WTC11 (cell line): ENCODE measurements at regions not wholly inside any gene's neighbourhood (a gene's known extent, or its start where the extent isn't known, plus 50 kb on each side); places are given as distances from the start of the nearest gene placed in this dataset.

Source experiments
- ATAC-seq: fragments of 200-7000 bp; cut with Tn5 transposase; 2 replicates; pipeline ENCODE4 v1.10.0; 2021; ENCODE audit warnings: mild to moderate bottlenecking, moderate library complexity
- CTCF ChIA-PET: fragments of 300-600 bp; sonication (Branson Sonifier 250); formaldehyde crosslinking; loops from one replicate; lab custom pipeline; 2021; ENCODE audit warnings: antibody characterized with exemption; lab: Charles Lee
- POLR2A ChIA-PET: fragments of 350-600 bp; sonication (Branson Sonifier 250); formaldehyde crosslinking; loops from one replicate; lab custom pipeline; 2021; ENCODE audit warnings: antibody characterized with exemption; lab: Charles Lee
- DNase-seq: peaks from one replicate; pipeline ENCODE4 v3.0.0; 2021; ENCODE audit warnings: low spot score
- H3K27ac Mint-ChIP-seq: 2 replicates; pipeline ENCODE4 v1.8.0; 2021; ENCODE audit warnings: mixed read lengths
- H3K27me3 Mint-ChIP-seq: 2 replicates; pipeline ENCODE4 v1.8.0; 2021; ENCODE audit warnings: low read depth, mild to moderate bottlenecking, moderate library complexity, mixed read lengths
- H3K36me3 Mint-ChIP-seq: 2 replicates; pipeline ENCODE4 v1.8.0; 2021; ENCODE audit warnings: mixed read lengths
- H3K4me1 Mint-ChIP-seq: 2 replicates; pipeline ENCODE4 v1.8.0; 2022; ENCODE audit warnings: mixed read lengths
- H3K4me3 Mint-ChIP-seq: 2 replicates; pipeline ENCODE4 v1.8.0; 2021; ENCODE audit warnings: mild to moderate bottlenecking, moderate library complexity, mixed read lengths
- H3K9me3 Mint-ChIP-seq: 2 replicates; pipeline ENCODE4 v1.8.0; 2021; ENCODE audit warnings: mixed read lengths
- ELF4 ChIP-seq: sonication (generic); formaldehyde crosslinking; IDR thresholded peaks from 2 replicates; pipeline ENCODE4 v1.8.1; 2022; ENCODE audit warnings: low read depth, mild to moderate bottlenecking, moderate library complexity, missing genetic modification reagents
- FOXP1 ChIP-seq: sonication (generic); formaldehyde crosslinking; IDR thresholded peaks from 2 replicates; pipeline ENCODE4 v1.8.0; 2022; ENCODE audit warnings: missing genetic modification reagents, mild to moderate bottlenecking, moderate library complexity, borderline replicate concordance
- GABPB1 ChIP-seq: sonication (generic); formaldehyde crosslinking; IDR thresholded peaks from 2 replicates; pipeline ENCODE4 v1.8.1; 2023; ENCODE audit warnings: mild to moderate bottlenecking, missing genetic modification reagents
- GTF2I ChIP-seq: fragments of 250-450 bp; sonication (Bioruptor Pico); conservative IDR thresholded peaks from 2 replicates; pipeline ENCODE4 v1.4.0; 2021; ENCODE audit warnings: mild to moderate bottlenecking
- SP1 ChIP-seq: sonication (generic); formaldehyde crosslinking; conservative IDR thresholded peaks from 2 replicates; pipeline ENCODE4 v1.8.1; 2022; ENCODE audit warnings: missing genetic modification reagents
- TCF7 ChIP-seq: sonication (generic); formaldehyde crosslinking; IDR thresholded peaks from 2 replicates; pipeline ENCODE4 v1.8.0; 2022; ENCODE audit warnings: mild to moderate bottlenecking, low read depth, missing genetic modification reagents, moderate library complexity
- ZNF232 ChIP-seq: sonication (generic); formaldehyde crosslinking; IDR thresholded peaks from 2 replicates; pipeline ENCODE4 v1.8.0; 2022; ENCODE audit warnings: mild to moderate bottlenecking, missing genetic modification reagents
- ZNF317 ChIP-seq: sonication (generic); formaldehyde crosslinking; IDR thresholded peaks from 2 replicates; pipeline ENCODE4 v1.8.1; 2023; ENCODE audit warnings: low read depth, mild to moderate bottlenecking, moderate library complexity, missing genetic modification reagents, borderline replicate concordance
- TF ChIP-seq, protein P1 (sequence below): sonication (generic); formaldehyde crosslinking; IDR thresholded peaks from 2 replicates; pipeline ENCODE4 v1.8.0; 2022; ENCODE audit warnings: mild to moderate bottlenecking, missing genetic modification reagents
- TF ChIP-seq, protein P2 (sequence below): fragments of 250-450 bp; sonication (Bioruptor Pico); IDR thresholded peaks from 2 replicates; pipeline ENCODE4 v1.9.0; 2021; ENCODE audit warnings: mild to moderate bottlenecking, borderline replicate concordance
- TF ChIP-seq, protein P3 (sequence below): sonication (generic); formaldehyde crosslinking; IDR thresholded peaks from 2 replicates; pipeline ENCODE4 v1.8.0; 2023; ENCODE audit warnings: mild to moderate bottlenecking, missing genetic modification reagents
- TF ChIP-seq, protein P4 (sequence below): fragments of 250-450 bp; sonication (Bioruptor Pico); IDR thresholded peaks from 2 replicates; pipeline ENCODE4 v1.9.0; 2021; ENCODE audit warnings: moderate library complexity, mild to moderate bottlenecking, inconsistent platforms, borderline replicate concordance
- TF ChIP-seq, protein P5 (sequence below): sonication (generic); formaldehyde crosslinking; IDR thresholded peaks from 2 replicates; pipeline ENCODE4 v1.8.1; 2023; ENCODE audit warnings: mild to moderate bottlenecking, missing genetic modification reagents, moderate library complexity
- TF ChIP-seq, protein P6 (sequence below): sonication (generic); formaldehyde crosslinking; IDR thresholded peaks from 2 replicates; pipeline ENCODE4 v1.8.0; 2023; ENCODE audit warnings: missing genetic modification reagents, mild to moderate bottlenecking, borderline replicate concordance
- TF ChIP-seq, protein P7 (sequence below): fragments of 250-450 bp; sonication (Bioruptor Pico); conservative IDR thresholded peaks from 2 replicates; pipeline ENCODE4 v1.9.0; 2021; ENCODE audit warnings: mild to moderate bottlenecking
- TF ChIP-seq, protein P8 (sequence below): fragments of 250-450 bp; sonication (Bioruptor Pico); IDR thresholded peaks from 2 replicates; pipeline ENCODE4 v2.1.2; 2022; ENCODE audit warnings: mild to moderate bottlenecking, moderate library complexity

DNA sequence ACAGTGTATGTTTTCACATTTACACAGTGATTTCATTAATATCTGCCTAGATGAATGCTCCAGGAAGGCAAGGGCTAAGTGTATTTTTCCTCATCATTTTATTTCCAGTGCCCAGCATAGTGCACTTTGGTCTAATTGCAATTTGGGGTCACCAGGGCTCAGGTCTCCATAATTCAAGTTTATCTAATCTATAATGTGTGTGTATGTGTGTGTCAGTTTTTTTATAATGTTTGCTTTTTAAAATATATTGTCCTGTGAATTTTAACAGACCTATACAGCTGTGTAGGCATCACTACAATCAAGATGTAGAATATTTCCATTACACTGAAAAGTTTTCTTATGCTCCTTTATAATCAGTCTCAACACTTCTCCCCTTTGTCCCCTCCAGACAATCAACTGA lies 620.4 kb downstream of the STK39 start:
- ChIA-PET CTCF (no interaction called here), POLR2A (no interaction called here)
- H3K27me3 Mint-ChIP-seq: no peaks in the 10 kb centered on the region
- ATAC-seq: no peak
- H3K36me3 Mint-ChIP-seq: peaks cover 7% of the 10 kb centered on the region
- TF ChIP-seq ZNF317 (no peak), ELF4 (CRISPR knock-in tag) (no peak), TCF7 (CRISPR knock-in tag) (no peak), GABPB1 (CRISPR knock-in tag) (no peak), GTF2I (CRISPR knock-in tag) (no peak)
- TF ChIP-seq, protein P1, sequence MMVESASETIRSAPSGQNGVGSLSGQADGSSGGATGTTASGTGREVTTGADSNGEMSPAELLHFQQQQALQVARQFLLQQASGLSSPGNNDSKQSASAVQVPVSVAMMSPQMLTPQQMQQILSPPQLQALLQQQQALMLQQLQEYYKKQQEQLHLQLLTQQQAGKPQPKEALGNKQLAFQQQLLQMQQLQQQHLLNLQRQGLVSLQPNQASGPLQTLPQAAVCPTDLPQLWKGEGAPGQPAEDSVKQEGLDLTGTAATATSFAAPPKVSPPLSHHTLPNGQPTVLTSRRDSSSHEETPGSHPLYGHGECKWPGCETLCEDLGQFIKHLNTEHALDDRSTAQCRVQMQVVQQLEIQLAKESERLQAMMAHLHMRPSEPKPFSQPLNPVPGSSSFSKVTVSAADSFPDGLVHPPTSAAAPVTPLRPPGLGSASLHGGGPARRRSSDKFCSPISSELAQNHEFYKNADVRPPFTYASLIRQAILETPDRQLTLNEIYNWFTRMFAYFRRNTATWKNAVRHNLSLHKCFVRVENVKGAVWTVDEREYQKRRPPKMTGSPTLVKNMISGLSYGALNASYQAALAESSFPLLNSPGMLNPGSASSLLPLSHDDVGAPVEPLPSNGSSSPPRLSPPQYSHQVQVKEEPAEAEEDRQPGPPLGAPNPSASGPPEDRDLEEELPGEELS (CRISPR knock-in tag): no peak
- TF ChIP-seq, protein P2, sequence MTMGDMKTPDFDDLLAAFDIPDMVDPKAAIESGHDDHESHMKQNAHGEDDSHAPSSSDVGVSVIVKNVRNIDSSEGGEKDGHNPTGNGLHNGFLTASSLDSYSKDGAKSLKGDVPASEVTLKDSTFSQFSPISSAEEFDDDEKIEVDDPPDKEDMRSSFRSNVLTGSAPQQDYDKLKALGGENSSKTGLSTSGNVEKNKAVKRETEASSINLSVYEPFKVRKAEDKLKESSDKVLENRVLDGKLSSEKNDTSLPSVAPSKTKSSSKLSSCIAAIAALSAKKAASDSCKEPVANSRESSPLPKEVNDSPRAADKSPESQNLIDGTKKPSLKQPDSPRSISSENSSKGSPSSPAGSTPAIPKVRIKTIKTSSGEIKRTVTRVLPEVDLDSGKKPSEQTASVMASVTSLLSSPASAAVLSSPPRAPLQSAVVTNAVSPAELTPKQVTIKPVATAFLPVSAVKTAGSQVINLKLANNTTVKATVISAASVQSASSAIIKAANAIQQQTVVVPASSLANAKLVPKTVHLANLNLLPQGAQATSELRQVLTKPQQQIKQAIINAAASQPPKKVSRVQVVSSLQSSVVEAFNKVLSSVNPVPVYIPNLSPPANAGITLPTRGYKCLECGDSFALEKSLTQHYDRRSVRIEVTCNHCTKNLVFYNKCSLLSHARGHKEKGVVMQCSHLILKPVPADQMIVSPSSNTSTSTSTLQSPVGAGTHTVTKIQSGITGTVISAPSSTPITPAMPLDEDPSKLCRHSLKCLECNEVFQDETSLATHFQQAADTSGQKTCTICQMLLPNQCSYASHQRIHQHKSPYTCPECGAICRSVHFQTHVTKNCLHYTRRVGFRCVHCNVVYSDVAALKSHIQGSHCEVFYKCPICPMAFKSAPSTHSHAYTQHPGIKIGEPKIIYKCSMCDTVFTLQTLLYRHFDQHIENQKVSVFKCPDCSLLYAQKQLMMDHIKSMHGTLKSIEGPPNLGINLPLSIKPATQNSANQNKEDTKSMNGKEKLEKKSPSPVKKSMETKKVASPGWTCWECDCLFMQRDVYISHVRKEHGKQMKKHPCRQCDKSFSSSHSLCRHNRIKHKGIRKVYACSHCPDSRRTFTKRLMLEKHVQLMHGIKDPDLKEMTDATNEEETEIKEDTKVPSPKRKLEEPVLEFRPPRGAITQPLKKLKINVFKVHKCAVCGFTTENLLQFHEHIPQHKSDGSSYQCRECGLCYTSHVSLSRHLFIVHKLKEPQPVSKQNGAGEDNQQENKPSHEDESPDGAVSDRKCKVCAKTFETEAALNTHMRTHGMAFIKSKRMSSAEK: no peak
- H3K27ac Mint-ChIP-seq: no peak overlapping the region
- H3K4me1 Mint-ChIP-seq: no peaks in the 10 kb centered on the region
- H3K4me3 Mint-ChIP-seq: no peak overlapping the region
- DNase-seq: no peak
- H3K9me3 Mint-ChIP-seq: peaks cover 12% of the 10 kb centered on the region

DNA sequence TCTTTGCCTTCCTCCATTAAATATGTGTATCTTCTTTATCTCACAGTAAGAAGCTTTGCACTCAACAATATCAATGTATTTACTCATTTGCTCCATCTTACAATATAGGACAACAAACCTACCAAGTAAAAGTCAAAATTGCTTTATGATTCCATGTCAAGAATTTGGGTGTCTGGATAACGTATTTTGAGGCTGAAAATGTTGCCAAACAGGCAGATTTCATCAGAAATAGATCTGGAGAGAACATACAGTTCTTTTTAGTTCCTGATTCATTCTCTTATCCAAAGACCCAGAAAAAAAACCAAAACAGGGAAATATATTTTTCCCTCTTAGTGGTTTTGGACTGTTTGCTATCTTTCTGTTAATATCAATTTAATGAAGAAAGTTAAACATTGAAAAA lies 621.1 kb downstream of the STK39 start:
- no peak overlapping the region for H3K27ac Mint-ChIP-seq
- H3K4me3 Mint-ChIP-seq: no peak overlapping the region
- CTCF ChIA-PET: no interaction called here
- POLR2A ChIA-PET: no interaction called here
- no peaks in the 10 kb centered on the region for H3K4me1 Mint-ChIP-seq
- H3K9me3 Mint-ChIP-seq: peaks cover 15% of the 10 kb centered on the region
- DNase-seq (no peak), ATAC-seq (no peak)
- no peaks in the 10 kb centered on the region for H3K27me3 Mint-ChIP-seq
- peaks cover 9% of the 10 kb centered on the region; the same call in 1 of the 2 replicates for H3K36me3 Mint-ChIP-seq
- TF ChIP-seq, protein P3, sequence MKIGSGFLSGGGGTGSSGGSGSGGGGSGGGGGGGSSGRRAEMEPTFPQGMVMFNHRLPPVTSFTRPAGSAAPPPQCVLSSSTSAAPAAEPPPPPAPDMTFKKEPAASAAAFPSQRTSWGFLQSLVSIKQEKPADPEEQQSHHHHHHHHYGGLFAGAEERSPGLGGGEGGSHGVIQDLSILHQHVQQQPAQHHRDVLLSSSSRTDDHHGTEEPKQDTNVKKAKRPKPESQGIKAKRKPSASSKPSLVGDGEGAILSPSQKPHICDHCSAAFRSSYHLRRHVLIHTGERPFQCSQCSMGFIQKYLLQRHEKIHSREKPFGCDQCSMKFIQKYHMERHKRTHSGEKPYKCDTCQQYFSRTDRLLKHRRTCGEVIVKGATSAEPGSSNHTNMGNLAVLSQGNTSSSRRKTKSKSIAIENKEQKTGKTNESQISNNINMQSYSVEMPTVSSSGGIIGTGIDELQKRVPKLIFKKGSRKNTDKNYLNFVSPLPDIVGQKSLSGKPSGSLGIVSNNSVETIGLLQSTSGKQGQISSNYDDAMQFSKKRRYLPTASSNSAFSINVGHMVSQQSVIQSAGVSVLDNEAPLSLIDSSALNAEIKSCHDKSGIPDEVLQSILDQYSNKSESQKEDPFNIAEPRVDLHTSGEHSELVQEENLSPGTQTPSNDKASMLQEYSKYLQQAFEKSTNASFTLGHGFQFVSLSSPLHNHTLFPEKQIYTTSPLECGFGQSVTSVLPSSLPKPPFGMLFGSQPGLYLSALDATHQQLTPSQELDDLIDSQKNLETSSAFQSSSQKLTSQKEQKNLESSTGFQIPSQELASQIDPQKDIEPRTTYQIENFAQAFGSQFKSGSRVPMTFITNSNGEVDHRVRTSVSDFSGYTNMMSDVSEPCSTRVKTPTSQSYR (CRISPR knock-in tag): no peak
- TF ChIP-seq ZNF232 (CRISPR knock-in tag) (no peak), SP1 (CRISPR knock-in tag) (no peak), FOXP1 (CRISPR knock-in tag) (no peak)
- TF ChIP-seq, protein P4, sequence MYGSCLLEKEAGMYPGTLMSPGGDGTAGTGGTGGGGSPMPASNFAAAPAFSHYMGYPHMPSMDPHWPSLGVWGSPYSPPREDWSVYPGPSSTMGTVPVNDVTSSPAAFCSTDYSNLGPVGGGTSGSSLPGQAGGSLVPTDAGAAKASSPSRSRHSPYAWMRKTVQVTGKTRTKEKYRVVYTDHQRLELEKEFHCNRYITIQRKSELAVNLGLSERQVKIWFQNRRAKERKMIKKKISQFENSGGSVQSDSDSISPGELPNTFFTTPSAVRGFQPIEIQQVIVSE: no peak
- TF ChIP-seq, protein P5, sequence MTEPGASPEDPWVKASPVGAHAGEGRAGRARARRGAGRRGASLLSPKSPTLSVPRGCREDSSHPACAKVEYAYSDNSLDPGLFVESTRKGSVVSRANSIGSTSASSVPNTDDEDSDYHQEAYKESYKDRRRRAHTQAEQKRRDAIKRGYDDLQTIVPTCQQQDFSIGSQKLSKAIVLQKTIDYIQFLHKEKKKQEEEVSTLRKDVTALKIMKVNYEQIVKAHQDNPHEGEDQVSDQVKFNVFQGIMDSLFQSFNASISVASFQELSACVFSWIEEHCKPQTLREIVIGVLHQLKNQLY (CRISPR knock-in tag): no peak
- TF ChIP-seq, protein P6, sequence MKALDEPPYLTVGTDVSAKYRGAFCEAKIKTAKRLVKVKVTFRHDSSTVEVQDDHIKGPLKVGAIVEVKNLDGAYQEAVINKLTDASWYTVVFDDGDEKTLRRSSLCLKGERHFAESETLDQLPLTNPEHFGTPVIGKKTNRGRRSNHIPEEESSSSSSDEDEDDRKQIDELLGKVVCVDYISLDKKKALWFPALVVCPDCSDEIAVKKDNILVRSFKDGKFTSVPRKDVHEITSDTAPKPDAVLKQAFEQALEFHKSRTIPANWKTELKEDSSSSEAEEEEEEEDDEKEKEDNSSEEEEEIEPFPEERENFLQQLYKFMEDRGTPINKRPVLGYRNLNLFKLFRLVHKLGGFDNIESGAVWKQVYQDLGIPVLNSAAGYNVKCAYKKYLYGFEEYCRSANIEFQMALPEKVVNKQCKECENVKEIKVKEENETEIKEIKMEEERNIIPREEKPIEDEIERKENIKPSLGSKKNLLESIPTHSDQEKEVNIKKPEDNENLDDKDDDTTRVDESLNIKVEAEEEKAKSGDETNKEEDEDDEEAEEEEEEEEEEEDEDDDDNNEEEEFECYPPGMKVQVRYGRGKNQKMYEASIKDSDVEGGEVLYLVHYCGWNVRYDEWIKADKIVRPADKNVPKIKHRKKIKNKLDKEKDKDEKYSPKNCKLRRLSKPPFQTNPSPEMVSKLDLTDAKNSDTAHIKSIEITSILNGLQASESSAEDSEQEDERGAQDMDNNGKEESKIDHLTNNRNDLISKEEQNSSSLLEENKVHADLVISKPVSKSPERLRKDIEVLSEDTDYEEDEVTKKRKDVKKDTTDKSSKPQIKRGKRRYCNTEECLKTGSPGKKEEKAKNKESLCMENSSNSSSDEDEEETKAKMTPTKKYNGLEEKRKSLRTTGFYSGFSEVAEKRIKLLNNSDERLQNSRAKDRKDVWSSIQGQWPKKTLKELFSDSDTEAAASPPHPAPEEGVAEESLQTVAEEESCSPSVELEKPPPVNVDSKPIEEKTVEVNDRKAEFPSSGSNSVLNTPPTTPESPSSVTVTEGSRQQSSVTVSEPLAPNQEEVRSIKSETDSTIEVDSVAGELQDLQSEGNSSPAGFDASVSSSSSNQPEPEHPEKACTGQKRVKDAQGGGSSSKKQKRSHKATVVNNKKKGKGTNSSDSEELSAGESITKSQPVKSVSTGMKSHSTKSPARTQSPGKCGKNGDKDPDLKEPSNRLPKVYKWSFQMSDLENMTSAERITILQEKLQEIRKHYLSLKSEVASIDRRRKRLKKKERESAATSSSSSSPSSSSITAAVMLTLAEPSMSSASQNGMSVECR: no peak
- TF ChIP-seq, protein P7, sequence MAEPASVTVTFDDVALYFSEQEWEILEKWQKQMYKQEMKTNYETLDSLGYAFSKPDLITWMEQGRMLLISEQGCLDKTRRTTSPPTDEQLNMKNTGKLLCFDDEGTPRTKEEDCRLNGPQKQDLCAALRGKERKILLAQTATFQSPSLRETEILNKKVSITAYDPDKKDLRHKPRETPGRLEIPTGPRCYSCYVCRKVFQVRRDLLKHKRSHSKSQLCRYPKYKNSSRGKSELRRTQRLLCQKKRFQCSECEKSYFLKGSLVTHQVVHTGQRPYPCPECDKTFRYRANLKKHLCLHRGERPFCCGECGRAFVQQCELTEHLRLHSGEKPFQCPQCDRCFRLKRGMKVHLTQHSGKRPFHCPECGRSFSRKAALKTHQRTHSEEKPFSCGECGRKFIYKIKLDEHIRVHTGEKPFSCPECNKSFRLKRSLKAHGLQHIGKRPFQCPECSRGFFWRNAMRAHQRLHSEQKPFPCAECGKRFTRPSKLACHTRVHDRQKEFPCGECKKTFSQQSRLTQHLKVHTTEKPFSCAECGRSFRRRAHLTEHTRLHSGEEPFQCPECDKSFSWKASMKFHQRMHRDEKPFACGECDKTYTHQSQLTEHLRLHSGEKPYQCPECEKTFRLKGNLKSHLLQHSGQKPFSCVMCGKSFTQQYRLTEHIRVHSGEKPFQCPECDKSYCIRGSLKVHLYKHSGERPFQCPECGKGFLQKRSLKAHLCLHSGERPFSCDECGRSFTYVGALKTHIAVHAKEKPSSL: no peak
- TF ChIP-seq, protein P8, sequence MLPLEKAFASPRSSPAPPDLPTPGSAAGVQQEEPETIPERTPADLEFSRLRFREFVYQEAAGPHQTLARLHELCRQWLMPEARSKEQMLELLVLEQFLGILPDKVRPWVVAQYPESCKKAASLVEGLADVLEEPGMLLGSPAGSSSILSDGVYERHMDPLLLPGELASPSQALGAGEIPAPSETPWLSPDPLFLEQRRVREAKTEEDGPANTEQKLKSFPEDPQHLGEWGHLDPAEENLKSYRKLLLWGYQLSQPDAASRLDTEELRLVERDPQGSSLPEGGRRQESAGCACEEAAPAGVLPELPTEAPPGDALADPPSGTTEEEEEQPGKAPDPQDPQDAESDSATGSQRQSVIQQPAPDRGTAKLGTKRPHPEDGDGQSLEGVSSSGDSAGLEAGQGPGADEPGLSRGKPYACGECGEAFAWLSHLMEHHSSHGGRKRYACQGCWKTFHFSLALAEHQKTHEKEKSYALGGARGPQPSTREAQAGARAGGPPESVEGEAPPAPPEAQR (CRISPR knock-in tag): no peak
